Progenitor cell of endocrine pancreas (in vitro differentiated cells): ENCODE measurements at regions not wholly inside any gene's neighbourhood (a gene's known extent, or its start where the extent isn't known, plus 50 kb on each side); places are given as distances from the start of the nearest gene placed in this dataset.

ENCODE experiments used
- DNase-seq: peaks from one replicate; pipeline ENCODE4 v3.0.0; 2021; ENCODE audit warnings: low spot score; ENCODE audit not compliant: unreplicated experiment
- H3K27ac Mint-ChIP-seq: 2 replicates; pipeline ENCODE4 v1.8.0; 2021; ENCODE audit warnings: mild to moderate bottlenecking, moderate library complexity, mixed read lengths
- H3K27me3 Mint-ChIP-seq: 2 replicates; pipeline ENCODE4 v1.8.0; 2021; ENCODE audit warnings: mixed read lengths
- H3K36me3 Mint-ChIP-seq: 2 replicates; pipeline ENCODE4 v1.8.0; 2022; ENCODE audit warnings: mixed read lengths; ENCODE audit not compliant: insufficient read depth
- H3K4me1 Mint-ChIP-seq: 2 replicates; pipeline ENCODE4 v1.8.0; 2021; ENCODE audit warnings: low read depth, mixed read lengths
- H3K4me3 Mint-ChIP-seq: 2 replicates; pipeline ENCODE4 v1.8.0; 2021; ENCODE audit warnings: low read depth, mild to moderate bottlenecking, moderate library complexity, mixed read lengths
- H3K9me3 Mint-ChIP-seq: 2 replicates; pipeline ENCODE4 v1.8.0; 2021; ENCODE audit warnings: low read depth, mixed read lengths
- TF ChIP-seq, protein P1 (sequence below): fragments of 200-600 bp; sonication (generic); IDR thresholded peaks from one replicate; pipeline ENCODE4 v1.5.0; 2021; ENCODE audit warnings: antibody characterized with exemption, mild to moderate bottlenecking; ENCODE audit not compliant: unreplicated experiment

DNA sequence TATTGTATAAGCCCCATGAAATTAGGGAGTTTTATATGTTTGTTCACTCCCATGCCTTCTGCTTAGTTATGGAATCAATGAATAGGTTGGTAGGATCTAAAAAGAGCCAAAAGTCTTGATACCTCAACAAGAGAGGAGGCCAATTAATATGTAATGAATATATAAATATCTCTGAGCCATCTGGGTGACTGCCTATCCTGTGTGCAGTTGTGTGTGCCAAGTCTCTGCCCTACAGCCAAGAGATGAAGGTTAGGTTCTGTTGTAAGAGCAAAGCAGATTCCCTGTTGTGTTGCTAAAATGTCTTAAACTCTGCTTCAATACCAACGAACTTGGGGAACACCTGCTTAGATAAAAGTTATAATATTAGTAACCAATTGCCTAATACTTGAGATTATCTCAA is 61.8 kb upstream of the GORAB start:
- Mint-ChIP-seq H3K9me3 (peaks cover 4% of the 10 kb centered on the region), H3K4me1 (no peaks in the 10 kb centered on the region), H3K36me3 (no peaks in the 10 kb centered on the region)

DNA sequence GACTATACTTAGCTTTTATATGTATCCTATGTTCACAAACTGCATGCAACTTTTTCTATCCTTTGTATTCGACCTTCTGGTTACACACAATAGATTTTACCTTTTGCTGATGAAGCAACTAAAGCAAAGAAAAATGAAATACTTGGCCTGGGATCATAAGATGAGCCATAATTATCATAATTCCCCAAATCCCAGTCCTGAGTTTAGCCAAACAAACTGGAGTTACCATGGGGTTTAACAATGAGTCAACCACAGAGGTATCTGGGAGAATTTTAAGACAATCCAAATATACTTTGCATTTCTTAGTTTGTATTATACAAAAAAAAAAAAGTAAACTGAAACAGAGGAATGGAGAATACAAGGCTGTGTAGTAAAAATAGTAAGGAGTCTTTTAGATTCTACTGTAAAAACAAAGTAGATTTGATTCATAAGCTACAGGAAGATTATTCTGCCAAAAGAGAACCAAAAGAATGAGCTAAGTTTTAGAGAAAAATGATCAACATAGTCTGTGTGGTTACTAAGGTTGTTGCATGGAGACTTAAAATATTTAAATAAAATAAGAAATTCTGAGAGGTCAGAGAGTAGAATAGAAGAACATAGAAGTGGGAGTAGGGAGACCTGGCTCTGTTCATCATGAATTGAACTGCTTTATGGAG is 60.4 kb upstream of the GORAB start:
- DNase-seq: no peak
- peaks cover 4% of the 10 kb centered on the region for H3K9me3 Mint-ChIP-seq
- H3K4me3 Mint-ChIP-seq: no peak overlapping the region
- H3K27ac Mint-ChIP-seq: no peak overlapping the region
- H3K36me3 Mint-ChIP-seq: no peaks in the 10 kb centered on the region
- TF ChIP-seq, protein P1, sequence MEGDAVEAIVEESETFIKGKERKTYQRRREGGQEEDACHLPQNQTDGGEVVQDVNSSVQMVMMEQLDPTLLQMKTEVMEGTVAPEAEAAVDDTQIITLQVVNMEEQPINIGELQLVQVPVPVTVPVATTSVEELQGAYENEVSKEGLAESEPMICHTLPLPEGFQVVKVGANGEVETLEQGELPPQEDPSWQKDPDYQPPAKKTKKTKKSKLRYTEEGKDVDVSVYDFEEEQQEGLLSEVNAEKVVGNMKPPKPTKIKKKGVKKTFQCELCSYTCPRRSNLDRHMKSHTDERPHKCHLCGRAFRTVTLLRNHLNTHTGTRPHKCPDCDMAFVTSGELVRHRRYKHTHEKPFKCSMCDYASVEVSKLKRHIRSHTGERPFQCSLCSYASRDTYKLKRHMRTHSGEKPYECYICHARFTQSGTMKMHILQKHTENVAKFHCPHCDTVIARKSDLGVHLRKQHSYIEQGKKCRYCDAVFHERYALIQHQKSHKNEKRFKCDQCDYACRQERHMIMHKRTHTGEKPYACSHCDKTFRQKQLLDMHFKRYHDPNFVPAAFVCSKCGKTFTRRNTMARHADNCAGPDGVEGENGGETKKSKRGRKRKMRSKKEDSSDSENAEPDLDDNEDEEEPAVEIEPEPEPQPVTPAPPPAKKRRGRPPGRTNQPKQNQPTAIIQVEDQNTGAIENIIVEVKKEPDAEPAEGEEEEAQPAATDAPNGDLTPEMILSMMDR: no peak
- H3K27me3 Mint-ChIP-seq: no peaks in the 10 kb centered on the region
- no peaks in the 10 kb centered on the region for H3K4me1 Mint-ChIP-seq

More for the DNA sequence above, 61.8 kb upstream of the GORAB start:
- Mint-ChIP-seq H3K27ac (no peak overlapping the region), H3K4me3 (no peak overlapping the region), H3K27me3 (no peaks in the 10 kb centered on the region)
- DNase-seq: no peak
- TF ChIP-seq, protein P1: no peak

DNA sequence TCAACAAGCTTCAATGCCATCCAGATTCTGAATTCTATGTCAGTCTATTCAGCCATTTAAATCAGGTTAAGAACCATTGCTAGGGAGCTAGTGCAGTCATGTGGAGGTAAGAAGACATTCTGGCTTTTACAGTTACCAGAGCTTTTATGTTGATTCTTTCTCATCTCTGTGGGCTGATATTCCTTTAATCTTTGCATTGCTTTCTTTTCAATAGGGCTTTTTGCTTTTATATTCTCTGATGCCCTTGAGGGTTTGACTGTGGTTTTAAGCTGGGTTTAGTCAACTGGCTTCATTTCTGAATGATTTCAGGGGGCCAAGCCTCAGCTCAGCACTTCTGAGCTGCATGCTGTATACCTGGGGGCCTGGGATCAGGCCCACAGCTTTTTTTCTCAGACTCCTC is 51.0 kb upstream of the GORAB start:
- no peak overlapping the region for H3K27ac Mint-ChIP-seq
- H3K4me3 Mint-ChIP-seq: no peak overlapping the region
- H3K36me3 Mint-ChIP-seq: no peaks in the 10 kb centered on the region
- H3K4me1 Mint-ChIP-seq: no peaks in the 10 kb centered on the region
- H3K9me3 Mint-ChIP-seq: no peaks in the 10 kb centered on the region
- DNase-seq: no peak
- TF ChIP-seq, protein P1: no peak
- H3K27me3 Mint-ChIP-seq: no peaks in the 10 kb centered on the region
